Thyroid gland (tissue), 4 donors: ENCODE measurements at regions not wholly inside any gene's neighbourhood (a gene's known extent, or its start where the extent isn't known, plus 50 kb on each side); places are given as distances from the start of the nearest gene placed in this dataset. TPM values are rescaled to one million over a fixed set of nuclear protein-coding genes. Genes with fewer than 3 reads are reported as not detected.

Experiments used
- DNase-seq, 2 donors: peaks; one replicate each; pipeline ENCODE4 v3.0.0-alpha.2; 2019
- H3K27ac ChIP-seq, 3 donors: fragments of 200-600 bp; sonication (generic); 1 replicate in 2 of 3; 2 replicates in 1 of 3; pipeline ENCODE4 v1.5.1; 2016 to 2019; ENCODE audit warnings: mild to moderate bottlenecking in 1 of 3, moderate library complexity in 1 of 3
- H3K27me3 ChIP-seq: fragments of 200-600 bp; sonication (generic); one replicate; pipeline ENCODE4 v1.5.1; 2019
- H3K36me3 ChIP-seq, 2 donors: fragments of 200-600 bp; sonication (generic); one replicate each; pipeline ENCODE4 v1.5.1; 2016 to 2019
- H3K4me1 ChIP-seq, 2 donors: fragments of 200-600 bp; sonication (generic); one replicate each; pipeline ENCODE4 v1.5.1; 2017 to 2019
- H3K4me3 ChIP-seq, 3 donors: fragments of 200-600 bp; sonication (generic); replicated peaks in 1 of 3; 1 replicate in 2 of 3; 2 replicates in 1 of 3; pipeline ENCODE4 v1.5.1; 2016; ENCODE audit warnings: mild to moderate bottlenecking in 1 of 3
- H3K9me3 ChIP-seq: fragments of 200-600 bp; sonication (generic); one replicate; pipeline ENCODE4 v1.5.1; 2017
- CTCF ChIP-seq, 6 experiments: fragments of 200-600 bp in 3 of 6; fragments of 450-650 bp in 3 of 6; sonication (generic) in 3 of 6; IDR thresholded peaks; one replicate each; pipeline ENCODE4 v1.5.1; 2016 to 2019; ENCODE audit warnings: antibody characterized with exemption in 6 of 6, mild to moderate bottlenecking in 2 of 6, inconsistent platforms in 1 of 6, moderate library complexity in 1 of 6
- POLR2A ChIP-seq, 2 donors: fragments of 450-650 bp; IDR thresholded peaks; one replicate each; pipeline ENCODE4 v1.6.1; 2017; ENCODE audit warnings: antibody characterized with exemption in 2 of 2, mild to moderate bottlenecking in 2 of 2, moderate library complexity in 1 of 2
- WGBS, 2 donors: methylation state at CpG; one replicate each; pipeline ENCODE4 v1.1.5; 2017; 5-methylcytosine and 5-hydroxymethylcytosine counted together
- intact Hi-C: fragments of 100-400 bp; cut with DNase I; formaldehyde crosslinking; loops from one replicate; pipeline ENCODE4 v1.15.1; 2023
- small RNA-seq: library from RNA; depleted of rRNA; stranded (forward); fragments of <200 nt; gene quantifications from one replicate; pipeline ENCODE3, GENCODE V24; 2016

DNA sequence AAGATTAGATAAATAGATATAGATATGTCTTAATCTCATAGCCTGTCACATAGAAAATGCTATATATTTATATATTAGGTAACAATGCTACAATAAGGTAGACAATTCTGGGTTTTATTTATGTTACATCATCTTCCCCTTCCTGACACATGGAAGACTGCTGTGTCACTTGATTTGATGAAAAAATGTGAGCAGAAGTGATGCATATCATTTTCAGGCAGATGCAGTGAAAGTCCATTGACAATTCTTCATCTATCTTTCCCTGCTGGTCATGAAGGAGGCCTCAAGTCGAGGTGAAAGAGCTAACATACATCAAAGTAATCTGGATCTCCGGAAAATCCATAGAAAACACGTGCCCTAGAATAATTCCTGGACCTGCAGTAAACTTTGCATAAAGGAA is 57.8 kb upstream of the CHD1 start:
- 87 to 88% methylated on average over 3 of the region's 3 CpGs for WGBS, 2 donors
- TF ChIP-seq CTCF (IDR thresholded peaks at IDR 0.05) (no peak), POLR2A (IDR thresholded peaks at IDR 0.05) (no peak)
- Histone ChIP-seq H3K9me3 (no peaks in the 10 kb centered on the region), H3K27ac (no peak overlapping the region), H3K4me3 (no peak overlapping the region), H3K36me3 (no peaks in the 10 kb centered on the region), H3K27me3 (no peaks in the 10 kb centered on the region), H3K4me1 (no peaks in the 10 kb centered on the region)
- no peak for DNase-seq
- intact Hi-C loops, result no loop called here

DNA sequence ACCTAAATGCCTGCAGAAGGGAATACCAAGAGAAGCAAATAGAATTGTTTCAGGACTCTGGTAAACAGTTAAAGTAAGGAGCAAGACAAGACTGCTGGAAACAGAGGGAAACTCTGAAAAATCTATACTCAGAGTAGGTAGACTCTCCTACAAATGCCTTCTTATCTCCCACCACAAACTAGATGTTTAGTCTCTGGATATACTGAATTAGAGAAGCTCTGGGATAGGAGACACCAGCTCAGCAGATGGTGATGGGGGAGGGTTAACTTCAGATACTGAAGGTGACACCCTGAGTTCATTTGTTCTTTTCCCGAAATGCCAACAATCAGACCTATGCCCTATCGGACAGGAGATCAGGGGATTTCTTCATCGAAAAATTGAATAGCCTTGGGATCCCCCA is 54.1 kb upstream of the CHD1 start:
- intact Hi-C loops, result no loop called here
- Histone ChIP-seq H3K27me3 (no peaks in the 10 kb centered on the region), H3K4me1 (no peaks in the 10 kb centered on the region), H3K27ac (no peak overlapping the region), H3K9me3 (no peaks in the 10 kb centered on the region), H3K36me3 (no peaks in the 10 kb centered on the region), H3K4me3 (no peak overlapping the region)
- DNase-seq, result no peak
- 95 to 97% methylated on average over 3 of the region's 3 CpGs for WGBS, 2 donors
- TF ChIP-seq CTCF (IDR thresholded peaks at IDR 0.05) (no peak), POLR2A (IDR thresholded peaks at IDR 0.05) (no peak)

Small RNAs in the stretch of these regions (small RNA-seq; reads per million reads assigned to genes)
- gene MTND4LP5 (not detected), gene RF00019 (not detected), gene RNU6-1119P (not detected)
